Upper lobe of right lung (tissue), 1 donor: ENCODE measurements at regions not wholly inside any gene's neighbourhood (a gene's known extent, or its start where the extent isn't known, plus 50 kb on each side); places are given as distances from the start of the nearest gene placed in this dataset.

Source experiments
- ATAC-seq: fragments of 200-7000 bp; cut with Tn5 transposase; one replicate; pipeline ENCODE4 v1.9.1; 2020; ENCODE audit warnings: mild to moderate bottlenecking, moderate library complexity
- DNase-seq: peaks from one replicate; pipeline ENCODE4 v3.0.0-alpha.2; 2020
- H3K27ac ChIP-seq: fragments of 200-600 bp; one replicate; pipeline ENCODE4 v1.8.0; 2022
- H3K27me3 ChIP-seq: fragments of 200-600 bp; one replicate; pipeline ENCODE4 v1.8.0; 2022; ENCODE audit warnings: mild to moderate bottlenecking
- H3K36me3 ChIP-seq: fragments of 200-600 bp; one replicate; pipeline ENCODE4 v1.8.0; 2022
- H3K4me1 ChIP-seq: fragments of 200-600 bp; one replicate; pipeline ENCODE4 v1.8.0; 2022
- H3K4me3 ChIP-seq: fragments of 200-600 bp; one replicate; pipeline ENCODE4 v1.8.0; 2022; ENCODE audit warnings: mild to moderate bottlenecking
- H3K9me3 ChIP-seq: fragments of 200-600 bp; one replicate; pipeline ENCODE4 v1.8.0; 2022
- CTCF ChIP-seq: fragments of 200-600 bp; IDR thresholded peaks from one replicate; pipeline ENCODE4 v1.8.0; 2022; ENCODE audit warnings: antibody characterized with exemption
- intact Hi-C: fragments of 100-400 bp; cut with DNase I; formaldehyde crosslinking; loops from one replicate; pipeline ENCODE4 v1.11.0; 2022
- donor health status: DM: no; HTN: yes; CAD: no; lungs with severe emphysema.

GRCh38 chr5:109529987-109530386, 120.2 kb upstream of the PJA2 start:
- Histone ChIP-seq H3K27me3 (no peaks in the 10 kb centered on the region), H3K36me3 (no peaks in the 10 kb centered on the region), H3K27ac (no peak overlapping the region), H3K4me3 (no peak overlapping the region), H3K9me3 (no peaks in the 10 kb centered on the region), H3K4me1 (no peaks in the 10 kb centered on the region)
- no peak for DNase-seq
- intact Hi-C loops: no loop called here
- ATAC-seq: no peak
- no peak for TF ChIP-seq CTCF

GRCh38 chr5:109529520-109529919, 119.7 kb upstream of the PJA2 start:
- intact Hi-C loops: no loop called here

GRCh38 chr5:109524555-109524954, 114.8 kb upstream of the PJA2 start:
- no peak for ATAC-seq
- H3K36me3 ChIP-seq: no peaks in the 10 kb centered on the region
- DNase-seq: no peak
- no peak overlapping the region for H3K4me3 ChIP-seq
- no peak for TF ChIP-seq CTCF
- intact Hi-C loops: no loop called here
- H3K27ac ChIP-seq: no peak overlapping the region
- H3K4me1 ChIP-seq: no peaks in the 10 kb centered on the region
- H3K27me3 ChIP-seq: no peaks in the 10 kb centered on the region
- H3K9me3 ChIP-seq: no peaks in the 10 kb centered on the region

More at GRCh38 chr5:109529520-109529919, 119.7 kb upstream of the PJA2 start:
- ATAC-seq (peak; percentile 36), DNase-seq (no peak)
- no peaks in the 10 kb centered on the region for H3K4me1 ChIP-seq
- no peaks in the 10 kb centered on the region for H3K27me3 ChIP-seq
- TF ChIP-seq CTCF: no peak
- H3K27ac ChIP-seq: no peak overlapping the region
- no peak overlapping the region for H3K4me3 ChIP-seq
- H3K36me3 ChIP-seq: no peaks in the 10 kb centered on the region
- no peaks in the 10 kb centered on the region for H3K9me3 ChIP-seq

- Histone ChIP-seq H3K4me3 (no peak overlapping the region), H3K36me3 (no peaks in the 10 kb centered on the region), H3K27me3 (no peaks in the 10 kb centered on the region), H3K9me3 (no peaks in the 10 kb centered on the region), H3K27ac (no peak overlapping the region), H3K4me1 (no peaks in the 10 kb centered on the region)
- no peak for DNase-seq
- intact Hi-C loops: no loop called here
- ATAC-seq: no peak
- TF ChIP-seq CTCF: no peak
These were observed 114.3 kb upstream of the PJA2 start for GRCh38 chr5:109524026-109524425.

GRCh38 chr5:109522404-109522803, 112.6 kb upstream of the PJA2 start:
- DNase-seq (no peak), ATAC-seq (no peak)
- intact Hi-C loops: no loop called here
- H3K36me3 ChIP-seq: no peaks in the 10 kb centered on the region
- H3K4me3 ChIP-seq: no peak overlapping the region
- H3K27ac ChIP-seq: no peak overlapping the region
- no peaks in the 10 kb centered on the region for H3K9me3 ChIP-seq
- H3K4me1 ChIP-seq: no peaks in the 10 kb centered on the region
- no peak for TF ChIP-seq CTCF
- no peaks in the 10 kb centered on the region for H3K27me3 ChIP-seq

GRCh38 chr5:109519416-109519815, 109.6 kb upstream of the PJA2 start:
- no peak for TF ChIP-seq CTCF

More at GRCh38 chr5:109519416-109519815, 109.6 kb upstream of the PJA2 start:
- intact Hi-C loops: no loop called here
- Histone ChIP-seq H3K36me3 (no peaks in the 10 kb centered on the region), H3K4me1 (no peaks in the 10 kb centered on the region), H3K27ac (no peak overlapping the region), H3K27me3 (no peaks in the 10 kb centered on the region), H3K4me3 (no peak overlapping the region), H3K9me3 (no peaks in the 10 kb centered on the region)
- no peak for DNase-seq
- no peak for ATAC-seq
